Keratinocyte (primary cell): ENCODE measurements at regions not wholly inside any gene's neighbourhood (a gene's known extent, or its start where the extent isn't known, plus 50 kb on each side); places are given as distances from the start of the nearest gene placed in this dataset.

ENCODE experiments used
- EZH2 ChIP-seq: IDR thresholded peaks from one replicate; pipeline ENCODE4 v1.6.1; 2012; ENCODE audit warnings: inconsistent platforms, mild to moderate bottlenecking, low read length, moderate library complexity
- TF ChIP-seq, protein P1 (sequence below), 3 experiments: IDR thresholded peaks in 1 of 3; conservative IDR thresholded peaks in 1 of 3; optimal IDR thresholded peaks in 1 of 3; 2 replicates in 2 of 3; 3 replicates in 1 of 3; pipeline versions ENCODE3 to v1.5.1; 2011; ENCODE audit warnings: low read length in 3 of 3, mild to moderate bottlenecking in 3 of 3, moderate library complexity in 2 of 3, control low read depth in 1 of 3, inconsistent platforms in 1 of 3; ENCODE audit not compliant: insufficient read depth in 2 of 3; ENCODE audit errors: extremely low read depth in 1 of 3

DNA sequence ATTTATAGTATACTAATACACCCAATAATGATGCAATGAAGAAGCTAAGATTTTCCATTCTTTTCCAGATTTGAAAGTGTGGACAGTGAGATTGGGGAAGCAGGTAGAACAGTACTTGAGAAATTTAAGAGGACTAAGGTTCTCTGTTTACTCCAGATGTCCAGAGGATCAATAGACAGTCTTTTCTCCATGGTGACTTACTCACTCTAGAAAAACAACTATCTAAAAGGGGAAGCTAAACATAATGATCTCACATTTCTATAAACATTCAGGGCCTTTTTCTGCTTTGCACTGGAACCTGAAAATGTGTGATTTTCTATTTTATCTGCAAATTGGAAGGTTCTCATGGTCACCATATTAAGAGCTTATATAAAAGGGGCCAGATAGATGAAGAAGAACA is 93.9 kb upstream of the ZBTB18 start:
- TF ChIP-seq, protein P1, sequence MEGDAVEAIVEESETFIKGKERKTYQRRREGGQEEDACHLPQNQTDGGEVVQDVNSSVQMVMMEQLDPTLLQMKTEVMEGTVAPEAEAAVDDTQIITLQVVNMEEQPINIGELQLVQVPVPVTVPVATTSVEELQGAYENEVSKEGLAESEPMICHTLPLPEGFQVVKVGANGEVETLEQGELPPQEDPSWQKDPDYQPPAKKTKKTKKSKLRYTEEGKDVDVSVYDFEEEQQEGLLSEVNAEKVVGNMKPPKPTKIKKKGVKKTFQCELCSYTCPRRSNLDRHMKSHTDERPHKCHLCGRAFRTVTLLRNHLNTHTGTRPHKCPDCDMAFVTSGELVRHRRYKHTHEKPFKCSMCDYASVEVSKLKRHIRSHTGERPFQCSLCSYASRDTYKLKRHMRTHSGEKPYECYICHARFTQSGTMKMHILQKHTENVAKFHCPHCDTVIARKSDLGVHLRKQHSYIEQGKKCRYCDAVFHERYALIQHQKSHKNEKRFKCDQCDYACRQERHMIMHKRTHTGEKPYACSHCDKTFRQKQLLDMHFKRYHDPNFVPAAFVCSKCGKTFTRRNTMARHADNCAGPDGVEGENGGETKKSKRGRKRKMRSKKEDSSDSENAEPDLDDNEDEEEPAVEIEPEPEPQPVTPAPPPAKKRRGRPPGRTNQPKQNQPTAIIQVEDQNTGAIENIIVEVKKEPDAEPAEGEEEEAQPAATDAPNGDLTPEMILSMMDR (optimal IDR thresholded peaks at IDR 0.05 in 1 of 3, IDR thresholded peaks at IDR 0.05 in 1 of 3, conservative IDR thresholded peaks at IDR 0.05 in 1 of 3; ENCODE audit: extremely low read depth in 1 of 3, insufficient read depth in 2 of 3, low read length in 3 of 3): no peak
- TF ChIP-seq EZH2: no peak
